ACC112 (cell line): ENCODE measurements at regions not wholly inside any gene's neighbourhood (a gene's known extent, or its start where the extent isn't known, plus 50 kb on each side); places are given as distances from the start of the nearest gene placed in this dataset.

Experiments
- H2AFZ ChIP-seq: fragments of 200-600 bp; sonication (generic); one replicate; pipeline ENCODE4 v1.6.0; 2017; ENCODE audit warnings: antibody characterized with exemption, low read length; ENCODE audit not compliant: unreplicated experiment
- H3K27ac ChIP-seq: fragments of 200-600 bp; sonication (generic); 2 replicates; pipeline ENCODE4 v1.5.1; 2014; ENCODE audit warnings: low read depth, mild to moderate bottlenecking, antibody characterized with exemption, low read length, moderate library complexity
- H3K27me3 ChIP-seq: fragments of 200-600 bp; sonication (generic); 2 replicates; pipeline ENCODE4 v1.6.1; 2014; ENCODE audit warnings: mild to moderate bottlenecking, antibody characterized with exemption, low read length, moderate library complexity, mixed read lengths; ENCODE audit not compliant: insufficient read depth
- H3K36me3 ChIP-seq: fragments of 200-600 bp; sonication (generic); 2 replicates; pipeline ENCODE4 v1.6.1; 2016; ENCODE audit warnings: mild to moderate bottlenecking, antibody characterized with exemption, low read length, moderate library complexity, mixed read lengths; ENCODE audit not compliant: insufficient read depth
- H3K4me1 ChIP-seq: fragments of 200-600 bp; sonication (generic); one replicate; pipeline ENCODE4 v1.6.1; 2016; ENCODE audit warnings: low read length, mixed read lengths; ENCODE audit not compliant: insufficient read depth, unreplicated experiment, control insufficient read depth
- H3K4me3 ChIP-seq: fragments of 200-600 bp; sonication (generic); 2 replicates; pipeline ENCODE4 v1.5.1; 2014; ENCODE audit warnings: mild to moderate bottlenecking, low read depth, low read length
- H3K79me2 ChIP-seq: fragments of 200-600 bp; sonication (generic); one replicate; pipeline ENCODE4 v1.6.0; 2016; ENCODE audit warnings: low read length; ENCODE audit not compliant: control insufficient read depth, unreplicated experiment, insufficient read depth

DNA sequence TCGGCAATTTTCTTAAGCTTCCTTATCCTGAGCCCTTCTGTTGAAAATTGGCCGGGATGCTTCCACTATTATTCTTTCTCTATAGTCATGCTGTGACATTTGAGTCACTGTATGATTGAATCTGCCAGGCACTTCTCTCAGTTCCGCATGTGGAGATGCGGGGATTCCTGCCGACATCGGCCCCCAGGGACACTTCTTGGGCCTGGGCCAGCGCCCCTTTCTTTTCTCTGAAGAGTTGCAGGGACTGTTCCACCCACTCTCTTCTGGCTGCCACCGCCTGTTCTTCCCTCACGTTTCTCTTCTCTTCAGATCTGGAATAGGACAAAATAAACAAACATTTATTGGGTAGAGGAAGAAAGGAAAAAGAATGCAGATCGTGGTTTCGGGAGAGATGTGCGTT, 310.1 kb downstream of the ETNK1 start:
- H3K4me3 ChIP-seq = peak overlapping the region; percentile 35; the same call in 1 of the 2 replicates
- H3K27ac ChIP-seq = no peak overlapping the region
- H3K27me3 ChIP-seq = no peaks in the 10 kb centered on the region
- H3K4me1 ChIP-seq = no peaks in the 10 kb centered on the region
- H3K36me3 ChIP-seq = no peaks in the 10 kb centered on the region
- H2AFZ ChIP-seq = no peak overlapping the region
- H3K79me2 ChIP-seq = no peaks in the 10 kb centered on the region

- Histone ChIP-seq H3K4me1 (no peaks in the 10 kb centered on the region), H3K36me3 (no peaks in the 10 kb centered on the region), H2AFZ (no peak overlapping the region), H3K4me3 (peak overlapping the region; percentile 35; the same call in 1 of the 2 replicates), H3K27ac (no peak overlapping the region), H3K27me3 (no peaks in the 10 kb centered on the region), H3K79me2 (no peaks in the 10 kb centered on the region)
Observed at GRCh38 chr12:22935501-22935900, 310.5 kb downstream of the ETNK1 start.

DNA sequence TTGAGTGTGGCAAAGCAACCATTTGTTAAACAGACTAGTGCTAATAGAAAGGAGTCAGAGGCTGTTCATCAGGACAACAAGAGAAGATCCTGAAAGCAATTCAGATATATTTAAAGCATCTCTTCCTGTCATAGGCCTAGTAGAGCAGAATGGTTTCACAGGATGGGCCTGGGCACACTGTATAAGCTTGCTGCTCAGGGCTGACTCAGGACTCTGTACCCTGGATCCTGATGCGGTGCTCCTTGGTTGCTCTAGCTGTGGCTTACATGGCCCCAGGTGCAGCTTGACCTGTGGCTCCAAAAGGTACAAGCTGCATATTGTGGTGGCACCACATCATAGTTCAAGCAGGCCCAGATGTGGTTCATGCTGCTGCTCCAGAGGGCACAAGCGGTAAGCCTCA, 313.4 kb downstream of the ETNK1 start:
- no peak overlapping the region for H2AFZ ChIP-seq
- no peak overlapping the region for H3K27ac ChIP-seq
- H3K4me3 ChIP-seq = no peak overlapping the region
- no peaks in the 10 kb centered on the region for H3K36me3 ChIP-seq
- no peaks in the 10 kb centered on the region for H3K4me1 ChIP-seq
- no peaks in the 10 kb centered on the region for H3K27me3 ChIP-seq
- no peaks in the 10 kb centered on the region for H3K79me2 ChIP-seq

- H3K27me3 ChIP-seq = peaks cover 2% of the 10 kb centered on the region; the same call in 1 of the 2 replicates
- H3K4me3 ChIP-seq = no peak overlapping the region
- no peak overlapping the region for H3K27ac ChIP-seq
- H3K4me1 ChIP-seq = no peaks in the 10 kb centered on the region
- no peak overlapping the region for H2AFZ ChIP-seq
- H3K79me2 ChIP-seq = no peaks in the 10 kb centered on the region
- H3K36me3 ChIP-seq = no peaks in the 10 kb centered on the region
Observed at GRCh38 chr12:22951206-22951605, 326.2 kb downstream of the ETNK1 start.

DNA sequence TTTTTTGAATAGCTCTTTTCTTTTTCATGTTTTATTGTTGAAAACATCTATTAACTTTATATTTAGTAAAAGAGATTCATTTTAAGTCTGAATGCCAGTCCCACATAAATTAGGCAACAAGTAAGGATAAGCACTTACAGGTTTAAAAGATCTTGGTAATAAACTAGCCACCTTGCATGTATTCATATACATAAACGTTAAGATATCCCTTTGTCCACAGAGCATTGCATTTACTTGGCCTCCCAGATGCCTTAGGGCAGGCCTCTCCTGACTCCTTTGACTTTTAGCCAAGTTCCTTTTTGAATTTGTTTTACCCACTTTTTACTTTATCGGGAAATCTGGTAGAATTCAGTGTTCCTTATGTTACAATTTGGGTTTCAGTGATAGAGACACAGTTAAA, 331.7 kb downstream of the ETNK1 start:
- H3K27ac ChIP-seq = no peak overlapping the region
- H3K27me3 ChIP-seq = 0 out of 2 replicates have a peak, but pooled peaks cover 4% of the 10 kb centered on the region
- no peaks in the 10 kb centered on the region for H3K4me1 ChIP-seq
- no peaks in the 10 kb centered on the region for H3K79me2 ChIP-seq
- no peaks in the 10 kb centered on the region for H3K36me3 ChIP-seq
- no peak overlapping the region for H3K4me3 ChIP-seq
- no peak overlapping the region for H2AFZ ChIP-seq

GRCh38 chr12:22967171-22967570, 342.2 kb downstream of the ETNK1 start:
- H3K27ac ChIP-seq = no peak overlapping the region
- no peaks in the 10 kb centered on the region for H3K36me3 ChIP-seq
- no peak overlapping the region for H3K4me3 ChIP-seq
- no peak overlapping the region for H2AFZ ChIP-seq
- H3K27me3 ChIP-seq = peaks cover 27% of the 10 kb centered on the region; the same call in 1 of the 2 replicates
- H3K79me2 ChIP-seq = no peaks in the 10 kb centered on the region
- H3K4me1 ChIP-seq = no peaks in the 10 kb centered on the region

- Histone ChIP-seq H3K79me2 (no peaks in the 10 kb centered on the region), H3K27me3 (0 out of 2 replicates have a peak, but pooled peaks cover 21% of the 10 kb centered on the region), H3K36me3 (no peaks in the 10 kb centered on the region), H3K4me1 (peaks cover 5% of the 10 kb centered on the region), H3K4me3 (no peak overlapping the region), H2AFZ (no peak overlapping the region), H3K27ac (no peak overlapping the region)
Observed at GRCh38 chr12:22969521-22969920, 344.6 kb downstream of the ETNK1 start.

- H3K27ac ChIP-seq = no peak overlapping the region
- H3K36me3 ChIP-seq = no peaks in the 10 kb centered on the region
- H3K79me2 ChIP-seq = no peaks in the 10 kb centered on the region
- no peak overlapping the region for H2AFZ ChIP-seq
- peaks cover 17% of the 10 kb centered on the region for H3K4me1 ChIP-seq
- H3K27me3 ChIP-seq = 0 out of 2 replicates have a peak, but pooled peaks cover 5% of the 10 kb centered on the region
- no peak overlapping the region for H3K4me3 ChIP-seq
Observed at GRCh38 chr12:22971247-22971646, 346.3 kb downstream of the ETNK1 start.

DNA sequence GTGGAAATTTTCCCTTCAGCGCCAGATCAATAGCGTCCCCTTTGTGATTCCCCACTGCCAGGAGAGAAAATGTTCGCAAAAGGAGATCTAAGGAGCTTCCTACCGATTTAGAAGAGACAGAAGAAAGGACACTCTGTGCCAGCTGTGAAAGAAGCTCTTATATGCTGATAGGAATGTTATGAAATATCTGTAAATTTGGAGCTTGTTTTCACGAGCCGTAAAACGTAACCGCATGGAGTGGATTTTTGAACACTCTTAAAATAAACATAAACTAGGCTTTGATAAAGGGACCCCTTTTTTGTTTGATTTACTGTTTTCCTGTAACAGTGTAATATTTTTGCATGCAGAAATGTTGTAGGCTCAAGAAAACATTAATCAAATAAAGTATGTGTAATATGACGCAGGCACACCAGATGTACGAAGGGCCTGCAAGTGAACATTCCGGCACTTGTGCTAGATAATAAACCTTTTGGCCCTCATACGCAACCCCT, 346.8 kb downstream of the ETNK1 start:
- peaks cover 20% of the 10 kb centered on the region for H3K4me1 ChIP-seq
- no peak overlapping the region for H3K4me3 ChIP-seq
- H3K27me3 ChIP-seq = 0 out of 2 replicates have a peak, but pooled peaks cover 2% of the 10 kb centered on the region
- no peaks in the 10 kb centered on the region for H3K79me2 ChIP-seq
- H2AFZ ChIP-seq = no peak overlapping the region
- no peaks in the 10 kb centered on the region for H3K36me3 ChIP-seq
- H3K27ac ChIP-seq = no peak overlapping the region

- Histone ChIP-seq H3K27ac (peak overlapping the region; percentile 53), H2AFZ (no peak overlapping the region), H3K4me1 (peaks cover 32% of the 10 kb centered on the region), H3K27me3 (no peaks in the 10 kb centered on the region), H3K36me3 (no peaks in the 10 kb centered on the region), H3K79me2 (no peaks in the 10 kb centered on the region), H3K4me3 (no peak overlapping the region)
Observed at GRCh38 chr12:22974865-22975264, 349.9 kb downstream of the ETNK1 start.

DNA sequence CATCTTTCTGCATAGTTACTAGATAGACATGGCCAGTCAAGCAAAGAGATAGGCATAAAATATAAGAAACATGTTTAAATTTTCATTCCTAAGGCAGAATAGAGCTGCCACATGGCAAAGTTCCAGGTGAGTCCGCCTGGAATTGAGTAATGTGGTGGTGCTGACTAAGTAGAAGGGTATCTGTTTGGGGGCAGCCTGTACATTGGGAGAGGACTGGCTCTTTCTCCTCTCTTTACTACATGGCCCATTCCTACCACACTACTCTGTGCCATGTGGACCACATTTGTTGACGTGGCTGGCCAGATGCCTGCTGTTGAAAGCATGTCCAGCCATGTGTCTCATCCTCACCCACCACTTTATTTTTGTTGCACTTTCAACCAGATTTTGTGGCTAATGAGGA, 354.0 kb downstream of the ETNK1 start:
- Histone ChIP-seq H2AFZ (no peak overlapping the region), H3K4me3 (no peak overlapping the region), H3K27me3 (no peaks in the 10 kb centered on the region), H3K4me1 (peaks cover 38% of the 10 kb centered on the region), H3K27ac (peak overlapping the region; percentile 57), H3K36me3 (no peaks in the 10 kb centered on the region), H3K79me2 (no peaks in the 10 kb centered on the region)
